ENCODE measurements at regions not wholly inside any gene's neighbourhood (a gene's known extent, or its start where the extent isn't known, plus 50 kb on each side); places are given as distances from the start of the nearest gene placed in this dataset.
"Not testable (repeated sequence)": the region's sequence is repeated elsewhere in the genome, so short reads cannot be mapped to it uniquely, and the experiment has no call there.

GRCh38 chr4:124123181-124123580, 589.4 kb downstream of the ANKRD50 start:
- no peak overlapping the region for H3K27ac Mint-ChIP-seq

GRCh38 chr4:124123721-124124120, 588.8 kb downstream of the ANKRD50 start:
- DNase-seq (no peak), ATAC-seq (ENCODE audit: low read depth) (no peak)
- intact Hi-C loops (cut with micrococcal nuclease) = no loop called here
- H3K36me3 ChIP-seq (replicated peaks in 1 of 2; ENCODE audit: control extremely low read depth in 1 of 2, control insufficient read depth in 1 of 2, extremely low read depth in 1 of 2, insufficient read depth in 2 of 2, low read length in 1 of 2) = no peaks in the 10 kb centered on the region
- no peaks in the 10 kb centered on the region for H3K79me2 ChIP-seq (ENCODE audit: control insufficient read depth, insufficient read depth, low read length)
- no peak overlapping the region for H3K27ac ChIP-seq (ENCODE audit: low read length in 2 of 2)
- no CpG with 5 or more reads among the region's 1 CpG for WGBS (ENCODE audit: insufficient coverage)
- no peak overlapping the region for H3K4me3 ChIP-seq (ENCODE audit: control extremely low read depth in 1 of 5, extremely low read depth in 1 of 5, insufficient read depth in 1 of 5, low read depth in 2 of 5, low read length in 4 of 5)
- H3K27me3 ChIP-seq (replicated peaks in 1 of 4; ENCODE audit: control extremely low read depth in 1 of 4, control insufficient read depth in 3 of 4, insufficient read depth in 4 of 4, low read length in 3 of 4) = no peaks in the 10 kb centered on the region
- H3K27ac Mint-ChIP-seq = no peak overlapping the region
- H3K4me1 Mint-ChIP-seq = no peaks in the 10 kb centered on the region
- ChIA-PET CTCF (no interaction called here), POLR2A (no interaction called here)
- H4K20me1 ChIP-seq (ENCODE audit: control insufficient read depth, insufficient read depth, low read length, poor library complexity, severe bottlenecking) = no peaks in the 10 kb centered on the region
- no peak overlapping the region for H3K4me2 ChIP-seq (replicated peaks; ENCODE audit: low read depth, low read length, poor library complexity, severe bottlenecking)
- H3K27me3 Mint-ChIP-seq = no peaks in the 10 kb centered on the region
- no peak overlapping the region for H2AFZ ChIP-seq (ENCODE audit: insufficient read depth, low read depth, low read length, poor library complexity, severe bottlenecking)
- no peak overlapping the region for H3K4me3 Mint-ChIP-seq
- no peaks in the 10 kb centered on the region for H3K9me3 ChIP-seq (ENCODE audit: control extremely low read depth in 1 of 3, control insufficient read depth in 2 of 3, insufficient read depth in 1 of 3, low read length in 2 of 3)
- no peaks in the 10 kb centered on the region for H3K9me3 Mint-ChIP-seq (ENCODE audit: insufficient read depth)
- H3K4me1 ChIP-seq (ENCODE audit: control insufficient read depth in 2 of 2, insufficient read depth in 2 of 2, low read length in 2 of 2) = no peaks in the 10 kb centered on the region
- TF ChIP-seq EZH2 (IDR thresholded peaks at IDR 0.05; ENCODE audit: borderline replicate concordance, insufficient read depth, low read depth, low read length, poor library complexity, severe bottlenecking) (no peak), CTCF (IDR thresholded peaks at IDR 0.05) (no peak)
- no peak overlapping the region for H3K9ac ChIP-seq (ENCODE audit: low read length)

More at GRCh38 chr4:124123181-124123580, 589.4 kb downstream of the ANKRD50 start:
- H3K27ac ChIP-seq (ENCODE audit: low read length in 2 of 2) = no peak overlapping the region
- H2AFZ ChIP-seq (ENCODE audit: insufficient read depth, low read depth, low read length, poor library complexity, severe bottlenecking) = no peak overlapping the region
- no peak for TF ChIP-seq CTCF (IDR thresholded peaks at IDR 0.05)
- POLR2A ChIA-PET = no interaction called here
- Mint-ChIP-seq H3K4me3 (no peak overlapping the region), H3K4me1 (no peaks in the 10 kb centered on the region), H3K27me3 (no peaks in the 10 kb centered on the region), H3K9me3 (ENCODE audit: insufficient read depth) (no peaks in the 10 kb centered on the region)
- no peaks in the 10 kb centered on the region for H3K36me3 ChIP-seq (replicated peaks in 1 of 2; ENCODE audit: control extremely low read depth in 1 of 2, control insufficient read depth in 1 of 2, extremely low read depth in 1 of 2, insufficient read depth in 2 of 2, low read length in 1 of 2)
- H3K9ac ChIP-seq (ENCODE audit: low read length) = no peak overlapping the region
- no peaks in the 10 kb centered on the region for H3K79me2 ChIP-seq (ENCODE audit: control insufficient read depth, insufficient read depth, low read length)
- H3K27me3 ChIP-seq (replicated peaks in 1 of 4; ENCODE audit: control extremely low read depth in 1 of 4, control insufficient read depth in 3 of 4, insufficient read depth in 4 of 4, low read length in 3 of 4) = no peaks in the 10 kb centered on the region
- no peak for ATAC-seq (ENCODE audit: low read depth)
- H3K4me1 ChIP-seq (ENCODE audit: control insufficient read depth in 2 of 2, insufficient read depth in 2 of 2, low read length in 2 of 2) = no peaks in the 10 kb centered on the region
- DNase-seq = no peak
- CTCF ChIA-PET = no interaction called here
- intact Hi-C loops (cut with micrococcal nuclease) = no loop called here
- WGBS (ENCODE audit: insufficient coverage) = no CpG with 5 or more reads among the region's 4 CpGs
- H3K9me3 ChIP-seq (ENCODE audit: control extremely low read depth in 1 of 3, control insufficient read depth in 2 of 3, insufficient read depth in 1 of 3, low read length in 2 of 3) = no peaks in the 10 kb centered on the region
- H3K4me2 ChIP-seq (replicated peaks; ENCODE audit: low read depth, low read length, poor library complexity, severe bottlenecking) = no peak overlapping the region
- H3K4me3 ChIP-seq (ENCODE audit: control extremely low read depth in 1 of 5, extremely low read depth in 1 of 5, insufficient read depth in 1 of 5, low read depth in 2 of 5, low read length in 4 of 5) = no peak overlapping the region
- no peaks in the 10 kb centered on the region for H4K20me1 ChIP-seq (ENCODE audit: control insufficient read depth, insufficient read depth, low read length, poor library complexity, severe bottlenecking)

- H3K27ac Mint-ChIP-seq = not testable (repeated sequence)
Measured at GRCh38 chr4:124131324-124131723, 581.2 kb downstream of the ANKRD50 start.

More at GRCh38 chr4:124131324-124131723, 581.2 kb downstream of the ANKRD50 start:
- CTCF ChIA-PET; H2AFZ ChIP-seq (ENCODE audit: insufficient read depth, low read depth, low read length, poor library complexity, severe bottlenecking); H3K9me3 ChIP-seq (ENCODE audit: control extremely low read depth in 1 of 3, control insufficient read depth in 2 of 3, insufficient read depth in 1 of 3, low read length in 2 of 3); H3K36me3 ChIP-seq (replicated peaks in 1 of 2; ENCODE audit: control extremely low read depth in 1 of 2, control insufficient read depth in 1 of 2, extremely low read depth in 1 of 2, insufficient read depth in 2 of 2, low read length in 1 of 2); H3K9me3 Mint-ChIP-seq (ENCODE audit: insufficient read depth); DNase-seq; H3K4me1 ChIP-seq (ENCODE audit: control insufficient read depth in 2 of 2, insufficient read depth in 2 of 2, low read length in 2 of 2); H3K9ac ChIP-seq (ENCODE audit: low read length); H3K4me3 Mint-ChIP-seq; H3K4me2 ChIP-seq (replicated peaks; ENCODE audit: low read depth, low read length, poor library complexity, severe bottlenecking); H3K27me3 Mint-ChIP-seq; H3K4me3 ChIP-seq (ENCODE audit: control extremely low read depth in 1 of 5, extremely low read depth in 1 of 5, insufficient read depth in 1 of 5, low read depth in 2 of 5, low read length in 4 of 5); ATAC-seq (ENCODE audit: low read depth); POLR2A ChIA-PET; H3K79me2 ChIP-seq (ENCODE audit: control insufficient read depth, insufficient read depth, low read length); H3K27ac ChIP-seq (ENCODE audit: low read length in 2 of 2); H3K27me3 ChIP-seq (replicated peaks in 1 of 4; ENCODE audit: control extremely low read depth in 1 of 4, control insufficient read depth in 3 of 4, insufficient read depth in 4 of 4, low read length in 3 of 4); H4K20me1 ChIP-seq (ENCODE audit: control insufficient read depth, insufficient read depth, low read length, poor library complexity, severe bottlenecking); H3K4me1 Mint-ChIP-seq; intact Hi-C loops (cut with micrococcal nuclease): not testable (repeated sequence)
- 95% methylated on average over 4 of the region's 6 CpGs for WGBS (ENCODE audit: insufficient coverage)

Measured in B cell (primary cell).